Ammon's horn (tissue), 1 donor: ENCODE measurements at regions not wholly inside any gene's neighbourhood (a gene's known extent, or its start where the extent isn't known, plus 50 kb on each side); places are given as distances from the start of the nearest gene placed in this dataset.
"Not testable (repeated sequence)": the region's sequence is repeated elsewhere in the genome, so short reads cannot be mapped to it uniquely, and the experiment has no call there.

Source experiments
- DNase-seq: peaks from one replicate; pipeline ENCODE4 v3.0.0-alpha.2; 2016; ENCODE audit warnings: low spot score

DNA sequence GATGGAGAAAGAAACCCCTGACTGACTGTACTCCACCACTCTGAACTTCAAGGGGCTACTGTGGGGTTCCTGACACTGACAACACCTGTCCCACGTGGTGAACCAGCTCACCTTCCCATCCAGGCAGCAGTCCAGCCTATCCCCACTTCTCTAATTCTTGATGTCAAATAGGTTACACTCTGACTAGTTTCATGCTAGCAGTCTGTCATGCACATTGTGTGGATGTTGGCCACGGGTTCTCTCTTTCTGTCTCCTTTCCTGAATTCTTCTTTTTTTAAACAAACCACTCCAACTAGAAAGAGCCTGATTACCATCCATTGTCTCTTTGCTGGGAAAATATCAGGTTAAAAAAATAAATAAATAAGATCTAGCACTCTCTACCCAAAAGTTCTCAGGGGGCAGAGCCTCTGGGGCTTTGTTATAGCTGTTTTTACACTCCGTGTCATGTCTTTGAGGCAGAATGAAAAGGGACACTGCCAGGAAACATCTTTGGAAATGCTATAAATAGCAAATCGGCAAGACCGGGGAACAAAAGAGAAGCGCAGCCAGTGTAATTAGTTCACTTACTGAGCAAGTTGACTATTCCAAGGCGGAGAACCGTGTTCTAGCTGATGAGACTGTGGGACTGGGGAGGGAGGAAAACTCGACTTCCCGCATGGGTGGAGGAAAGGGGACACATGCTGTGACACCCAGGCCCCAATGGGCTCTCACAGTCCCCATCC, 356.1 kb downstream of the OMA1 start:
- peak; percentile 3 for DNase-seq

DNA sequence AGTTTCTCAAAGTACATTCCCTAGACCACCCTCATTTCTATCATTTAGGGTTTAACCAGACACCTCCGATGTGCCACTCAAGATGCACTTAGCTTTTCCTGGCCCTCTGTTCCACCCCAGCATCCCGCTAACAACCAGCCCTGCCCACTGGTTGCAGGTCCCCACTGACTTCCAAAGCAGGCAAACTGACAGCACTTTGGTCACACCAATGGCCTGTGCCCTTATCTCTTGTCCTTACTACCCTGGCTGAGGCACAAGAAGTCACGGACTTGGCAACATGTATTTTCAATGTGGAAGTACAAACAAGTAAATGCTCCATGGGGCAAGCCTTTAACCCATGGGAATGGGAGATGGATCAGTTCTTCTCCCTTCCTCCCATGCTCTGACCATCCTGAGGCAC, 357.1 kb downstream of the OMA1 start:
- DNase-seq: no peak

DNA sequence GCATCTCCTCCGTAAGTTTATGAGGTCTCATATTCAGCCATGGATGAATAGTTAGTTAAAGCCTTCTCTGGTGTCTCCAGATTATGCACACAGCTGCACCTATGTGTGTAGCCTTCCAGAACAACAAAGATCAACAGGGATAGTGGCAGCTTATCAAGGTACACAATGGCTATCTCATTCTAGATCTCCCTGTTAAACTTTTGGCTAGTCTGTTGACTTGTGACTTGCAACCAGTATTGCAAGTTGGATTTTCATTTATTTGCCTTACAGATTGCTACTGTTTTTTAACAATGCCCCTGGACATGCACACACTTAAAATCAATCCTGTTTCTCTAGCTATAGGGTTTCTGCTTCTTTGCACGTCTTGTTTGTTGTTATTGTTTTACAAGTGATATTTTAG, 363.2 kb downstream of the OMA1 start:
- no peak for DNase-seq

DNA sequence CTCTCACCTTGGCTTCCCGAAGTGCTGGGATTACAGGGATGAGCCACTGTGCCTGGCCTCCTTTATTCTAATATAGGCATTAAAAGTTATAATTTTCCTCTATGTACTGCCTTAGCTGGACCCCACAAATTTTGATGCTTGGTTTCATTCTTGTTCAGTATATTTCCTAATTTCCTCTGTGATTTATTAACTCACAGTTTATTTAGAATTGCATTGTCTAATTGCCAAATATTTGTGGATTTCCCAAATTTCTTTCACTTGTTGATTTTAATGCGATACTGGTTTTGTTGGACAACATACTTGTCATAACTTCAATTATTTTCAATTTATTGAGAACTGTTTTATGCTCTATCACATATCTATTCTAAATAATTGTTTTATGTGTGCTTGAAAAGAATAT, 366.0 kb downstream of the OMA1 start:
- no peak for DNase-seq

DNA sequence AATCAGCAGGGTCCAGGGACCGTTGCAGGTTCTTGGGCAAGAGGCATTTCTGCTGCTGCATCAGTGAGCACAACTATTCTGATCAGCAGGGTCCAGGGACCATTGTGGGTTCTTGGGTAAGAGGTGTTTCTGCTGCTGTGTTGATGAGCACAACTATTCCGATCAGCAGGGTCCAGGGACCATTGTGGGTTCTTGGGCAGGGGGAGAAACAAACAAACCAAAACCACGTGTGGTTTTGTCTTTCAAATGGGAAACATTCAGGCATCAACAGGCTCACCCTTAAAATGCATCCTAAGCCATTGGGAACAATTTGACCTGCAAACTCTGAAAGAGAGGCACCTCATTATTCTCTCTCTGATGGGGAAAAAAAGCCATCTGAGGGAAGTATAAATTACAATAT, 377.4 kb downstream of the OMA1 start:
- DNase-seq: not testable (repeated sequence)

DNA sequence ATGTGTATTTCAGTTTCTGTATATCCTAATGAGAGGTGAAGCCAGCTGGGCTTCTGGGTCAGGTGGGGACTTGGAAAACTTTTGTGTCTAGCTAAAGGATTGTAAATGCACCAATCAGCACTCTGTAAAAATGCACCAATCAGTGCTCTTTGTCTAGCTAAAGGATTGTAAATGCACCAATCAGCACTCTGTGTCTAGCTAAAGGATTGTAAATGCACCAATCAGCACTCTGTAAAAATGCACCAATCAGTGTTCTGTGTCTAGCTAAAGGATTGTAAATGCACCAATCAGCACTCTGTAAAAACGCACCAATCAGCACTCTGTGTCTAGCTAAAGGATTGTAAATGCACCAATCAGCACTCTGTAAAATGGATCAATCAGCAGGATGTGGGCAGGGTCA, 379.4 kb downstream of the OMA1 start:
- DNase-seq: not testable (repeated sequence)

DNA sequence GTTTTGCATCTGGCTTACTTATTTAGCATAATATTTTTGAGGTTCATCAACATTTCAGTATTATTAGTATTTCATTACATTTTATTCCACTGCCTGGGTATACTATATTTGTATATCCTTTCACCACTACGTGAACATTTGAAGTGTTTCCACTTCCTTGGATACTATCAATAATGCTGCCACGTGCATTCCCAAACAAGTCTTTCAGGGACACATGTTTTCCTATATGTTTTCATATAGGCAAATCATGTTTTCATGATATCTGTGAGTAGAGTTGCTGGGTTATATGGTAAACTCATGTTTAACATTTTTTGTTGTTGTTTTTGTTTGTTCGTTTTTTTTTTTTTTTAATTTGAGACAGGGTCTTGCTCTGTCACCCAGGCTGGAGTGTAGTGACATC, 380.1 kb downstream of the OMA1 start:
- DNase-seq: no peak

DNA sequence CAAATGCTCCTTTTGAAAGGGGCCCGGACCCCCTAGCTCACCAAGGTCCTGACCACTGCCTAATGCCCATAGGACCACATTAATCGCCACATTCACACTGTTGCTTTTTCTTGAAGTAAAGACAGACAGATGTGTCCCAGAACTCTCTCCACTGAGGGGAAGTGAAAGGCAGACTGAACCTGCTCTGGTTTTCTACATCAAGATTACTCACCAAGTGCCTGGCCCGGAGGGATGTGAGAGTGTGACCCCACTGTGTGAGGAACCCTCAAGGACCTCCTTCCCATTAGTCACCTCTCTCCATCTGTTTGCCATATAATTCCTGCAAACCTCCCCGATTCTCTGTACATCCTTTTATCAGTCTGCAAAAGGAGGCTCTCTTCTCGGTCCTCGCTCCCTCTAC, 381.5 kb downstream of the OMA1 start:
- DNase-seq: no peak

DNA sequence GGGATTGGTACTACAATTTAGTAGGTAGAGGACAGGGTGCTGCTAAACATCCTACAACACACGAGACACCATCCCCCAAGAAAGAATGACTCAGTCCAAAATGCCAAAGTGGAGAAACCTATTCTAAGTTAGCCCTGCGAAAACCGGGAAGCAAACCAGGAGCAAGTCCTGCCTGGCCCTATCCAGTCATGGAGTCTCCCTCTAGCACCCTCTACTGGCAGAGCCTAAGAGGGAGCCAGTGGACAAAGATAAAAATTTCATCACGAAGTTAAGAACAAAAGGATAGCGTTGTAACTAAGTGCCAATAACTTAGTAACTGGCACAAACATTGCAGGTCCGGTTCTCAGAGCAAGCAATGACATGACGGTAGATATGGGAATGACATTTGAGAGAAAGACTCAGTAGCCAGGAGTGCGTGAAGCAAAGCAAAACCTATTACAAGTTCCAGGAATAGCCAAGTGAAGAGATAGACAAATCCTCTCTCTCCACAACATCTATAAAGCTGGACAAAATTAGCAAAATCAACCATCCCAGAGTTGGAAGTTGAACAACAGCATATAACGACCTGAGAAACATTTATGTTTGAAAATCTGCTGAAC, 383.5 kb downstream of the OMA1 start:
- peak; percentile 80 for DNase-seq

DNA sequence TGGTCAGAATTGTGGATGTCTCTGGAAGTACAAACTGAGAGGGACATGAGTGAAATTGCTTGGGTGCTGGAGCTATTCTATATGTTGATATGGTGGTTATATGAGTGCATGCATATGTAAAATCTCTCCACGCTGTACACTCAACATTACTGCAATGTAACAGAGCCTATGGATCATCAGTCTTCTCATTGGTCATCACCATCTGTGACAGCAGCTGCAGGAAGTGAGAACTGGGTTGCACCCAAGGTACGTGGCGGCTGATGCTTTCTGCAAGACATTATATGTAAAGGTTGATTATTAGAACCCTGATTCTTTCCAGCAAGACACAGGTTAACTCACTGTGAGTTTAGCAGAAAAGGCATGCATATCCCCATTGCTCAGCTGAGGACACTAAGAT, 387.1 kb downstream of the OMA1 start:
- DNase-seq: no peak

DNA sequence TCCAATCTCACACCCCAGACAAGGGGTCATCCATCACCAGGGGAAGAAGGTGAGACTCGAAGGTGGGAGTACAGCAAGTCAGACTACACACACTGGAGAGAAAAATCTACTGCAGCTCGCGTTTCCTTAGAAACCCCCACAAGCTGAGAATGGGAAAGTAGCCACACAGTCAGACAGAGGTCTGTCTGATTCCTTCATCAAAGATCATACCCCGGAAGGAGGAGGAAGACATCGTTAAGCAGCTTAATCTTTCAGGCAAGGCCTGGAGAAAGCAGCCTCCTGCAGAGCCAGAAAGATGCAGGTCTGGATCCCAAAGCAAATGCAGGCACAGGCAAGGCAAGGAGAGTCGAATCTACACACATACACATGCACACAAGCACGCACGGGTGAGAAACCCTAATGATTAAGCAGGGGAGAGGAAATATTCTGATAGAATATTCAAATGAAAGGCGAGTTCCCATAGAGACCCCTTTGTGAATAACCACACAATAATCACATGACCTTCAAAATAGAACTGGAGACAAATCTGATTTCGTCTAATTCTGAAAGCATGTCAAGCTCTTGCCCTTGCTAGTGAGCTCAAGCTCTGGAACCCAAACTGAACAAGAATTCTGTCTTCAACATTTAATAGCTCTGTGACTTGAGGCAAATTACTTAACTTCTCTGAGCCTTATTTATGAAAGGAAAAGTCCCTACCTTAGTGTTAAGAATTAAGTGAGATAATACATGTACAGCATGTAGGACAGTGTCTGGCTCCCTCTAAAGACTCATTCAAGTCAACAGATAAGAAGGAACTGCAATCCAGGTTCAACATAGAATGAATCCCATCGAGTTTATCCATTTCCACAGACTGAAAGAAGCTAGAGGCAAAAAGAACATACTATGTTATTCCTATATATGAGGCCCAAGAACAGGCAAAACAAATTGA, 387.8 kb downstream of the OMA1 start:
- no peak for DNase-seq

DNA sequence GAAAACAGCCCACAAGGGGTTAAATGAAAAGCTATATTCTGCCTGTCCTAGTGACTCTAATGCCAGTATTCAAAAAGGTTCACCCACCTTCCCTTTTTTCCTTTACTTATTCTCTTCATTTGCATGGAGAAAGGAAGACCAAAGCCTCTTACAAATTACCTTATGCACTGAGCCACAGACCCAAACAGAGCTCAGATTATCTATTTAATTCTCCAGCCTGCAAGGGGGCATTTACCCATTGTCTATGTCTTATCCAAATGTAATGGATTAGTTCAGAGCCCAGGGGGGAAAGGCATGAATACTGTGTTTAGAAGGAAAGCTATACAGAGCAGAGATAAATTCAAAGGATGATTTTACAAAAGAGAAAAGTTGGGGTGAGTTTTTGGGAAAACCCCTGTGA, 388.5 kb downstream of the OMA1 start:
- DNase-seq: no peak

DNA sequence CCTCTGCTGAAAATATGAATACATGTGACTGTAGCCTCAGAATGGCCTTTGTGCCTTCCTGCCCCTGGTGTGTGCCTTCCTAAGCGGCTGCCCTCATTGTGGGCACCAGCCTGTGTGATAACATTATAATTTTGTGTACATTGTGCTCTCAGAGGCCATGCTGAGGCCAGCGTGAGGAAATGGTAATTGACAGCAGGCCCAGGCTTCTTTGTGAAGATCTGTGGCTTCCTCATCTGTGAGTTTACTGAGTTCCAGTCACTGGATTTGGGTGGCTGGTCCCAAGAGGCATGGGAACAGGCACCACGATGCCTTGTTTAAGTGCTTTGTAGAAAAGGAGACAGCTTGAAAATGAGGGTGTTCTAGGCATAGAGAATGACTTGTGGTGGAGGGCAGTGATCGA, 389.3 kb downstream of the OMA1 start:
- no peak for DNase-seq

DNA sequence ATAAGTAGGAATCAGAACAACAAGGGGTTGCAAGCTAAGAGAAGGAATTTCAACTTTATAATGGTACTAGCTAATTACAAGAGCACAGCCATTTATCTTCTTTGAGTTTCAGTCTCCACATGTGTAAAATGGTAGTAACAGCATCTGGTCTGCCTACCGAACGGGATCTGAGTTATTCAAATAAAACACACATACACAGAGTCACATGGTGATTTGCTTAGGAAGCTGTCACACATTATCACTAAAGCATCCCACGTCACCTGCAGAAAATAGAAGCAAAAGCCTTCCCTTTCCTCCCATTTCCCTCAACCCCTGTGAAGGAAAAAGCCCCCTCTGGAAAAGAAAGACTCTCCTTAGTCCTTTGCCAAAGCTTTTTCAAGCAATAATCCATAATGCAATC, 389.7 kb downstream of the OMA1 start:
- DNase-seq: no peak

DNA sequence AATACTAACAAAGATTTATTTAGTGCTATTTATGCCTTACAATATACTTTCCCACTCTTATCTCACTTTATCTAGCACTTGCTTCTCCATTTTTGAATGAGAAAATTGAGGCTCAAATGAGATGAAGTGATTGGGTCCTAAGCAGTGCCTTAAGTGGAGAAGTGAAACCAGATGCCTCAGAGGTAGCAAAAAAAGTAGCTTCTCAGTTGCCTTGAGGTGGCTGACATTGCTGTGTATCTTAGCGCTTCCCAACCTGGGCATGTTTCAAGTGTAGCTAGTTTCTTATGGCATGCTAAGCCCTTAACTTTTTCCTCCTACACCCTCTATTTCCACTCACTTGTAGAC, 390.4 kb downstream of the OMA1 start:
- DNase-seq: no peak

DNA sequence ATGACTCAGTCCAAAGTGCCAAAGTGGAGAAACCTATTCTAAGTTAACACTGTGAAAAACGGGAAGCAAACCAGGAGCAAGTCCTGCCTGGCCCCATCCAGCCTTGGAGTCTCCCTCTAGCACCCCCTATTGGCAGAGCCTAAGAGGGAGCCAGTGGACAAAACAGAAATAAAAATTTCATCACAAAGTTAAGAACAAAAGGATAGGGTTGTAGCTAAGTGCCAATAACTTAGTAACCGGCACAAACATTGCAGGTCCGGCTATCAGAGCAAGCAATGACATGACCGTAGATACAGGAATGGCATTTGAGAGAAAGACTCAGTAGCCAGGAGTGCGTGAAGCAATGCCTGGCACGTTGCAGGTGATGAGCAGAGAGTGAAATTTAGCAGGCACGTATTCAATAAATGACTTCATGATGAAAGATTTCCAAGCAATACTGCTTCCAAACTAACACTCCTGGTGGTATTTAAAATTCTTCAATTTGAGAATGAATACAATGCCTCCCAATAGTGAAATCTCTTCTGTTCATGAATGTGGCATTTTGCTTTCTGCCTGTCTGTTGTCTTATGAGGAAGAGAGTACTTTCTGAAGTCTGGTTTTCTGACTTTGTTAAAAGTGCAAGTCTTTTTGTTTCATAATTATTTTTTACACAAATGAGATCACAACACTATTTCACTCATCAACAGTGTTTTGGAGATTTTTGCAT, 391.0 kb downstream of the OMA1 start:
- DNase-seq: no peak

DNA sequence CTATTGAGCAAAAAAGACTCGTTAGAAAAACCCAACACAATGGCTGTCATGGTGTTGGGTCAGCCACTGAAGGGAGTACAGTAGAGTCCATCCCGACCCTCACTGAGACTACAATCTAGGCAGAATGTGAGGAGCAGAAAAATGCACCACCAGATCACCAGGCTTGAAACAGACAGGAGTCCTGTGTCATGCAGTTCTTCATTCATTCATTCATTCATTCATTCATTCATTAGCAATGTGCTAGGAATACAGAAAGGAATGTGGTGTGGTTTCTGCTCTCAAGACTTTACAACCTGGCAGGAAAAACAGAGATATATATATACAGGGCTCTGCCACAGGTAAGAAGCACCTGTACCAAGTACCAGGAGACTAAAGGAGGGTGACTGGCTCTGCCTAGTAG, 392.3 kb downstream of the OMA1 start:
- DNase-seq: no peak

DNA sequence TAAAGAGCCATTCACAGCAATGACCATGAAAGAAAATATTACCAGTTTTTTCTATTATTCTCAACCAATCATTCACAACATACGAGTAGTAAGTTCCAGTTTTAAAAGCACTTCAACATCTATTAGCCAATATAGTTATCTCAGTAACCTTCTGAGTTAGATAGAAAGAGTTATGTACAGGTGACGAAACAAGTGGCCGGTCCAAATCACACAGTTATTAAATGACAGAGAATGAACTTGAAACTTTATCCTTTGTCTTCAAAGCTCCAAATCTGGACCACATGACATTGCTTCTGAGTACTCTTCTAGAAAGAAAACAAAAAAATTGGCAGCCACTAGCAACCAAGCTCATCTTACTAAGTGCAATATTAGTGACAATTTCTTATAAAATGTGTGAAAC, 393.8 kb downstream of the OMA1 start:
- DNase-seq: no peak

DNA sequence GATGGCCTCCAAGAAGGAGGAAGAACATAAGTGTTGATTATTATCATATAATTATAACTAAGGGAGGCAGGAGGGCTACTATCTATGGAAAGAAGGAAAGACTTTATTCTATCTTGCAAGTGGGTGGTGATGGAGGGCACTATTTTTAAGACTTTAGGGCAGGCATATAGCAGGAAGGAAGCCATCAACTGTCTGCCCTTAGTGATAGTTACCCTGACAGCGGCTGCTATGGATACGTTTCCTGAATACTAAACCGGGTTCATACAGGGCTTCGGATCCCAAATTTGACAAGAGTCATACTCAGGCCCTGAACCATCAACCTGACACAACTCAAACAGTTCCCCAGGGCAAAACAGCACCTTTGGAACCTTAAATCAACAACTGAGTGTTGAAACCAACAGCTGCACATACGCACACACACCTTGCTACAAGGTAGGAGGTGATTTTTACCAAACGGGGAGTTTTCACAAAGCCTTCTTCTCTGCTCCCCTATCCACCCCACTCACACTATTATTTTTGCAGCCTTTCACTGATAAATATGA, 397.2 kb downstream of the OMA1 start:
- no peak for DNase-seq

DNA sequence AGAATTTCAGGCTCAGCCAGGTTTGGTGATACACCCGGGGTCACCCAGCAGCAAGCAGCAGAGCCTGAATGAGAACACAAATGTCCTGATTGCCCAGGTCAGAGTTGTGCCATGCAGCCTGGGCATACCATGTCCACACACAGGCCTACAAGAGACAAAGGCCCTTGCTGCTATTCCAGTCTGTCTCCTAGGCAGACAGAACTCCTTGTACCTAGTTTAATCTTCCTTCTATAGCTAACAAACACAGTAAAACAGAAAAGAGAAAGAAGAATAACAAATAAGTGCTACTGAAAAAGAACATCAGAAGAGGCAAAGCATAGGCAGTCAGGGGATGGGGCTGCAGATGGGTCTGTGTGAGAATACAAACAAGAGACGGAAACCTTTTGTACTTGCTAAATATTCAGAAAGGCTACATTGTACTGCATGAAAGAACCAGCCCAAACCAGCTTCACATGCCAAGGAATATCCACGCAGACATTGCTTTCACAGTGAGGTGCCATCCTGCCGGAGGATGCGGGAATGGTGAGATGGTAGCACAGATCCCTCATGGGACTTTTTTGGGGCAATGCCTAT, 401.7 kb downstream of the OMA1 start:
- DNase-seq: no peak

DNA sequence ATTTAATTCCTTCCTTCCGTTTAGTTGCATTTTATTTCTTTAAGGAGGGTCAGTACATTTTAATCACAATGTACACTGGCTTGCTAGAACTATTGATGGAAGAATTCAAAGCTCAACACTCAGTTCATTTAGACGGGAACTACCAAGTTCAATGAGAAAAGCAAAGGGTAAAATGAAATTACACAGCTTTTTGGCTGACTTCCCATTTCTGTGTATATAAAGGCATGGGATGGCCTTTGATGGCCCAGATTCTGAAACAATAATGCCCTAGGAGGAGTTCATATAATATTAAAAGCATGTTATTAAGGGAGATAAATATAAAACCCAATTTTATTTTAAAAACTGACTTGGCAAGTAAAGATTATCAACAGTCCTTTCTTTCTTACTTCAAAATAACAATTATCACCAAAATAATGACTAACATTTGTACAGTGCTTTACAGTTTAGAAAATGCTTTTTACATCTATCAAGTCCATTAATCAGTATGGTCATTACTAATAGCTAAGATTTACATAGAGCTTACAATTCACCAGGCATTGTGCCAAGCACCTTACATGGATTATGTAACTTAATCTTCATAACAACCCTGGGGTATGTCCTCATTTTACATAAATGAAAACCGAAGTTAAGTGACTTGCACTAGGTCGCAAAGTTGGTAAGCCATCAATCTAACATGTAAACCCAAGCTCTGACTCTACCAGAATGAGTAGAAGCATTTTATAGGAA, 402.4 kb downstream of the OMA1 start:
- no peak for DNase-seq
